UCSD-AML1 (cell line): ENCODE measurements at regions not wholly inside any gene's neighbourhood (a gene's known extent, or its start where the extent isn't known, plus 50 kb on each side); places are given as distances from the start of the nearest gene placed in this dataset.

Source experiments
- DNase-seq: peaks from one replicate; lab custom pipeline; 2025; ENCODE audit not compliant: unreplicated experiment; lab: John Stamatoyannopoulos, UW

GRCh38 chr13:39856714-39857113 is 201.3 kb downstream of the COG6 start:
- DNase-seq = no peak

DNA sequence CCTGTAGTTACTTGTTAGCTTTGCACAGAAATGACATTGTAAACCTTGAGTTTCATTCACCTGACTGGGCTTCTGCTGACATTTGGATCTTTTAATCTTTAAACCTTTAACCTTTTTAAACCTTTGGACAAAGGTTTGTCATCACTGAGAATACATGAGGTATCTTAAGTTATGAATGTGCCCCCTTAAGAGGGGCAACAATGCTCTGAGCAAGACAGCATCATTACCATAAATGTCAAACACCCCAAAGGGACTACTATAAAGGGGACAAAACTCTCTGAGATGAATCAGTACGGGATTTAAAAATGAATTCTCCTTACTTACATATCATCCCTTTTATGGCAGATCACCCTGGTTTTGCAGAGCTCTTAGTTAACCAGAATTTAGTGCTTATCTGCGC is 203.3 kb downstream of the COG6 start:
- no peak for DNase-seq

DNA sequence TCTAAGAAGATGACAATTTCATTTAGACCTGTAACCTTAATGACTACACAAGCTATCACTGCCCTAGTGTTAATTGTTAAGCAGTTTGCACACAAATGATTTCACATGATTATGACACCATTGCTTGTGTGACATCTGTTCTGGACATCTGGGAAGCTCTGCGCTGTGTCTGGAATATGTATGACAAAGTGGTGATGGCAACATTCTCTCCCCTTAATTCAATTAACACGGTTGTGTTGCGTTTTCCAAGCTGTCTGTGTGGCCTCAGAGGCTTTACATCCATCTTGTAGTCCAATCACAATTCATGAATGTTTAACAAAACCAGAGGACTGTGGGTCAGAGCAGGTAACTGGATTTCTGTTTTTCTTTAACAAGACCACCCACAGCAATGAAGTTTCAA is 204.4 kb downstream of the COG6 start:
- no peak for DNase-seq

- no peak for DNase-seq
Observed at GRCh38 chr13:39862900-39863299, 207.4 kb downstream of the COG6 start.

DNA sequence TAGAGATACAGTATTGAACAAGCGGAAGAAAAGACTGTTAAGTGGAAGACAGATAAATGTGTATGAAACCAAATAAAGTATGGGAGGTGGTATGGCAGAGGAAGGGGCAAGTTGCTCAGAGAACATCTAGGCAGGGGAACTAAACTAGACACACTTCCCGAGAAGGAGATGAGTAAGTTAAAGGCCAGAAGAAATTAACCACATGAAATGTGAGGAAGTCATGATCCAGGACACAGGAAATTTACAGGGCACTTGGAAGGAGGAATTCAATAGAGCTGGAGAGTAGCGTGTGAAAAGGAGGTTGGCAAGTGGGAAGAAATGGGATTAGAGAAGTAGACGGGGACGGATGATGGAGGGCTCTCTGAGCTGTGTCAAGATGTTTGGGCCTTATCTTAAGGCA is 208.8 kb downstream of the COG6 start:
- no peak for DNase-seq

DNA sequence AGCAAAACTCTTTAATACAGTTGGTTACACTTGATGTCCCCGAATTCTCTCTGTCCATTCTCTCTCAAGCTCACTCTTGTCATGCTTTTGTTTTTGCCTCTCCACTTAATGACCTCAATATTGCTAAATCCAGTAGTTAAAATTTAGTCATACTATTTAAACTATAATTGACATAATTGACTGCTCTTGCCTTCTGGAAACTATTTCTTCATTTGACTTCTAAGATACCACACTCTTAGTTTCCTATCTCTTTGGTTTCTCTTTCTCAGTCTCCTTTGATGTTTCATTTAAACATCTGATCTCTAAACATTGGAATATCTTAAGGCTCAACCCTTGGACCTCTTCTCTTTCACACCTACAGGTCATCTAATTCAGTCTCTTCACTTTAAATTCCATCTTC is 211.3 kb downstream of the COG6 start:
- no peak for DNase-seq

DNA sequence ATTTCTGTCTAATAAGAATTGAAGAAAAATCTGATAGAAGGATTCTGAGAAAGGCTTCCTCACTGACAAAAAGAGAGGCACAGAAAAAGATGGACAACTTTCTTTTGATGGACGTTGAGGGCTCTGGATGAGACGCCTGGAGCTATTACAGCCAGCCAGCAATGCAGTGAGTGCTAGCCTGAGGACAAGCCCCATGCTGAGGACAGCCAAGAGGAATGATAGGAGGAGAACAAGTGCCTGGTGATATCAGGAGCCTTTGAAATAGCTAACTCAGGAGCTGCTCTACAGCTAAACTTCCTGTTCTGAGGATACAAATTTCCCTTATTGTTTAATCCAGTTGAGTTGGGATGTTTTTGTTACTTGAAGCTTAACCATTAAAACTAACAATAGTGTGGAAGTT is 212.3 kb downstream of the COG6 start:
- no peak for DNase-seq

DNA sequence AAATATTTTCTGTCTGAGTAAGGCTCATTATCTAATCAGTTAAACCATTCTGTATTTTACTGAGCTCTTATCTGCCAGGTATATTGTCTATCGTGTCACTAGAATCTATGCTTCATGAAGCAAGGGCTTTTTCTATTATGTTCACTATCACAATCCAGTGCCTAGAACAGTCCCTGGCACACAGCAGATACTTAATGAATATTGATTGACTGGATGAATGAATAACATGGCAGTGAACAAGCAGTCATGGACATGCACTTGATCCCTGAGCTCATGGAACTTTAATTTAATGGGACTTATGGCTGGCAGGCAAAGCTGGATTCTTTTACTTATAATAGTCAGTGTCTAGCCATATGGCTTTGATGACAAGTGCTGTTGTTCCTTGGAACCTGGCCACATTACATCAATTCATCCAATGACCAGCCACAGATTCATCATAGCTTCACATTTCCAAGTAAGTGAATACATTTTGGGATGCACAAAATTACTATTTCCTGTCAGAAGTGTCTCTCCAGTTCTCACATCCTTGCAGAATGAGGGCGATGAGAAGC is 214.8 kb downstream of the COG6 start:
- no peak for DNase-seq

DNA sequence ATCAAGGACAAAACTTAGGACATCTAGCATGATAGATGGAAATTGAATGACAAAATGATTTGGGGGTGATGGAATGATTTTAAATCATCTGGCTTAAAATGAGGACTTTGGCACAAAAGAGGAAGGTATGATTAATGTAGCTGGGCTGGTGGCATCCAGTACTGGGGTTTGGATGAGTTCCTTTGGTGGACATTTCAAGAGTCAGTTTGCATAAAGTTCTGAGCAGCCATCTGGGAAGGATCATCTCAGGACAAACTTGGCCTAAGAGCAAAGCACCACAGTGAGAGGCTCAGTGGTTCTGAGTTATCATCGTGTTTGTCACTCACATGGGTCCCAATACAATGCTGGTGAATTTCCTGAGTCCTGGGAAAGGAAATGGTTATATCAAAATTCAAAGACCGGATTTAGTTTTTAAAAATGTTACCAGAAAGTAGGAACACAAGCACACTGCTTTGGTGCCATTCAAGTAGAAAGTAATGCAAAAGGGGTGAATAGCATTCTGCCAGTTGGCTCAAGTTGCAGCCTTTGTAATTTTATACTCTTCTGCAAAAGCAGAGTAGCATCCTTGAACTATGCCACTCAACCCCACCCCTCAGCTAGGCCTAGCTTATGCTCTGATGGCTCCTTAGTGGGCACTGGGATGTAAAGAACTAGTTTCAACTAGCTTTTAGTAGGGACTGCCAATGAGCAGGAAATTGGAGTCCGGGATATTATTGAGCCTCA is 219.0 kb downstream of the COG6 start:
- no peak for DNase-seq

- DNase-seq = no peak
Observed at GRCh38 chr13:39875111-39875987, 219.9 kb downstream of the COG6 start.

DNA sequence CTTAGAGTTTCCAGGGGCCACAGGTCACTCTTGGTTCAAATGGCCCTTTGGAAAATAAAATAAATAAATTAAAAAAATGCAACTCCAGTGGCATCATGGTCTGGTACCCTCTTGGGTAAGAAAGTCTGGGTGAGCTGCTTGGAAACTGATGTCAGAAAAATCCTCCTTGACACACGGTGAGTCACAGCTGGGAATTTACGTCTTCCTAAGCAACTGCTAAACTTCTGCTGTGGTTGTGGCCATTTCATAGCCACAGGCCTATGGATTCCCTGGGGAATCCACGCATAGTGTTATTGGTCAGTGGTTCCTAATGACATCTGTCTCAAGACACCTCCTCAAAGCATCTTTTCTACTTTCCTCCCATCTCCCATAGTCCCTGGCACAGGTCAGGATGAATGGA is 220.8 kb downstream of the COG6 start:
- no peak for DNase-seq

DNA sequence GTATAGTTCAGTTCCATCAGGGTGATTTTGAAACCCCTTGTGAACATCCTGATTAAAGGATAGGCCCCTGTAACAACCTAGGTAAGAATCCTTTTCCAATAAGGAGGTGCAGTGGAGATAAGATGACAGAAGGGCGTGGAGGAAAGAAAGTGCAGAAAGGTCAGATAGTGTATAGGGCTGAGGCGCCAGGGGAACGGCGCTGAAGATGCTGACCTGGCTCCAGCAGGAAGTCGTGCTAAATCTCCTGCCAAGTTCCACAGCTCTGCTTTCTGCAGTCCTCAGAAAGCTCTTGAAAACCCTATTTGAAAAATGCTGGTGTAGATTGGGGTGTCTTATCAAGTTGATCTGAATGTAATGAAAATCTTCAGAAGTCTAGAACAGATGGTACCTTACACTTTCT is 221.7 kb downstream of the COG6 start:
- DNase-seq = no peak

GRCh38 chr13:39879286-39880035 is 224.0 kb downstream of the COG6 start:
- DNase-seq = no peak

- DNase-seq = no peak
Observed at GRCh38 chr13:39881383-39881782, 225.9 kb downstream of the COG6 start.

GRCh38 chr13:39881887-39882286 is 226.4 kb downstream of the COG6 start:
- DNase-seq = no peak

GRCh38 chr13:39884166-39884565 is 228.7 kb downstream of the COG6 start:
- no peak for DNase-seq

- DNase-seq = no peak
Observed at GRCh38 chr13:39886336-39886735, 230.9 kb downstream of the COG6 start.

DNA sequence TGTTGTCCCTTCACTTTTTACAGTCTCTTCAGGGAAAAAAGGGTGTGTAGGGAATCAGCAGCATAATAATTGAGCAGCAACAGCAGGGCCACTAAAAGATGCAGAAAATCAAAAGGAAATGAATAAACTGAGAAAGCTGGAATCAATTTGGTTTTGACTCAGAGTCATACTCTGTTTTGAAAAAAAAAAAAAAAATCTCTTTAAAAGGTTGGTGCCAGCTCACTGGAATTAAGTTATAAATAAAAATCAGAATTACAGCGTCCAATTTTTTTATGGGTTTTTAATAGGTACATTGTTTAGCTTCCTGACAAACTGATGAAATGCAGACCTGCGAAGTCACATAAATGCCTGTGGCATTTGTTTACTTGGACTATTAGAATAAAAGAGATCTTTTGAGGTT is 231.9 kb downstream of the COG6 start:
- no peak for DNase-seq

DNA sequence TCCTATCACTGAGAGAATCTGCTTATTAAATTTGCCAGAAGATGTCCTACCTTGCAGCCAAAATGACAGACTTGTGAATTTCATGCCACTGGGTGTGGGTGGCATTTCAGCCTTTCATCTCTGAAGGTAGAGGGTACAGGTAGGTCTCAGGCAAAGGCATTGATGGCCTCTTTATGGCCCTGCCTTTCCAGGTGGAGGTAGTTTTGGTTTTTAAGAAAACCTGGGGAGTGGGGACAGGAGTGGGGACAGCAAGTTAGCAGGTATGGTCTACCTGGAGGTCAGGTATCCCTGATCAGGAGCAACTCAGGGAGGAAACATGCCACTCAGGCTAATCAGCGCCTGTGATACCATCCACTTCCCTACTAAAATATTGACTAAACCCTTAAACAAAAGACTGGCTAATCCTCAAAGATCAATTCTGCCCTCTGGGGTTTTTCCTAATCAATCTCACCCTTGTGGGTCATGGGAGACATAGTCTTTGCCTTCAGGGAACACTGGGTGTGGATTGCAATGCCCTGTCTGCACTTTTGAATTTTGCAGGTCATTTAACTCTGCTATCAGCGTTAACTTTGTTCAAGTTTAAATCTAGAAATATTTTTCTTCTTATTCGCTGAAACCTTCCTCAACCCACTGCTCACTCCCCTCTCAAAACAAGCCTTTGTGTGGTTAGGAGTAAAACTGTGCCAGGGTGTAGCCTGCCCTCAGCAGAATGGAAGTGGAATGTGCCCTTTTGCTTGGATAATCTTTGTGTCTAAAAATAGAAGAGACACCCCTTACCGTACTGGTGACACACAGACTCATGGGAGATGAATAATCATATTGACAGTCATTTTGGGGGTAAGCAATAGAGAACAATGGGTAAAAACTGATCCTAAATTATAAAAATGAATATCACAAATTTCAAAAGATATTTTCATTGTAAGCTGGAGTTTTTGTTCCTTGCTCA is 233.7 kb downstream of the COG6 start:
- DNase-seq = no peak

DNA sequence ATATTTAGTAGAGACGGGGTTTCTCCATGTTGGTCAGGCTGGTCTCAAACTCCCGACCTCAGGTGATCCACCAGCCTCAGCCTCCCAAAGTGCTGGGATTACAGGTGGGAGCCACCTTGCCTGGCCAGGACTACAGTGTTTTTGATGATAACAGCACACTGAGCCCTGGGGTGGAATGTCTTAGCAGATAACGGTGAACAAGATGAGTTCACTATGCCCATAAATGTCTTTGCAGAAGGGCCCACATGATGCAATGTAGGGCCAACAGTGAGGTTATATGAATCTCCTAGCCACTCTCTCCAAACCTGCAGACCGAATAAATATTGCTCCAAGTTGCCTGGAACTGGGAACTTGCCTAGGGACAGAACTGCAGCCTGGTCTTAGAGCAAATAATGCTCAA is 235.1 kb downstream of the COG6 start:
- no peak for DNase-seq
